GM19452 (cell line): ENCODE measurements at regions not wholly inside any gene's neighbourhood (a gene's known extent, or its start where the extent isn't known, plus 50 kb on each side); places are given as distances from the start of the nearest gene placed in this dataset.

Experiments
- ATAC-seq: cut with Tn5 transposase; IDR thresholded peaks from one replicate; pipeline ENCODE4 v1.9.1; 2021; ENCODE audit not compliant: unreplicated experiment

DNA sequence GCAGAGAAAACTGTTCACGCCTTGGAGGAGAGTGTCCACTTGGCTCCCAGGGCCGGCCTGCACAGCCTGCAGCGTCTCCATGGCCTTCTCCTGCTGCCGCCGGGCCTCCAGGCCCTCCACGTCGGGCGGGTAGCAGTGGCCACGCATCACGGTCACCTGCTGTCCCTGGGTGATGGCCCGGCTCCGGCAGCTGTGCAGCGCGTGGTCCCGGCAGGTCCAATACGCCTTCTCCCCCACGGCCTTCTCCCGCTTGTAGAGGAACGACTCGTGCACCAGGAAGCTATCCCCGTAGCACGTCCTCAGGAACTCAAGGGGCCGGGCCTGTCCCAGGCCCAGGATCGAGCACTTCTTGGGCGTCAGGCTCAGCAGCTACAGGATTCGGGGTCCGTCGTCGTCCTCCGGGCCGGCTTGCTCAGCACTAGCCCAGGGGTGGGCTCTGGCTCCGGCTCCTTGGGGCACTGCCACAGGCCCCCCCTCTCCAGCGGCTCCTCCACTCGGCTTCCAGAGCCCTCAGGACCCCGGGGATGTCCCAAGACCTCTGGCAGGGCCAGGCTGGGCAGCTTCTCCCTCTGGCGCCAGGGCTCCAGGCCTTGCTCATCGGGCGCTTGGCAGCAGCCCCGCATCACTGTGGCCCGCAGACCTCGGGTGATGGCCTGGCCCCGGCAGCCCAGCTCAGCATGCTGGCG lies 83.6 kb upstream of the FXR1 start:
- ATAC-seq, result no peak

GRCh38 chr3:180829409-180830405 lies 82.8 kb upstream of the FXR1 start:
- no peak for ATAC-seq

DNA sequence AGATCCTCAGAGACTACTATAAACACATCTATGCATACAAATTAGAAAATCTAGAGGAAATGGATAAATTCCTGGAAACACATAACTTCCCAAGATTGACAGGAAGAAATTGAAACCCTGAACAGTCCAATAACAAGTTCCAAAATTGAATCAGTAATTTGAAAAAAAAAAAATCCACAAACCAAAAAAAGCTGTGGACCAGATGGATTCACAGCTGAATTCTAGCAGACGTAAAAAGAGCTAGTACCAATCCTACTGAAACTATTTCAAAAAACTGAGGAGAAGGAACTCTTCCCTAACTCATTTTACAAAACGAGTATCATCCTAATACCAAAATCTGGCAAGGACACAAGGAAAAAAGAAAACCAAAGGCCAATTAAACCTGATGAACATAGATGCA lies 77.0 kb upstream of the FXR1 start:
- ATAC-seq, result no peak

DNA sequence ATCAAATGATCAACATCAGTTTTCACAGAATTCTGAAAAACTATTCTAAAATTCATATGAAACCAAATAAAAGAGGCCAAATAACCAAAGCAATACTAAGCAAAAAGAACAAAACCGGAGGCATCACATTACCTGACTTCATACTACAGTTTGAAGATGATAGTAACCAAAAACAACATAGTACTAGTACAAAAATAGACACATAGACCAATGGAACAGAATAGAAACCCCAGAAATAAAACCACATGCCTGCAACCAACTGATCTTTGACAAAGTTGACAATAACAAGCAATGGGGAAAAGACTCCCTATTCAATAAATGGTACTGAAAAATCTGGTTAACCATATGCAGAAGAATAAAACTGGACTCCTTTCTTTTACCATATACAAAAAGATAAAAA lies 75.7 kb upstream of the FXR1 start:
- ATAC-seq, result no peak

- ATAC-seq, result no peak
These were observed 57.6 kb upstream of the FXR1 start for GRCh38 chr3:180854887-180855286.

DNA sequence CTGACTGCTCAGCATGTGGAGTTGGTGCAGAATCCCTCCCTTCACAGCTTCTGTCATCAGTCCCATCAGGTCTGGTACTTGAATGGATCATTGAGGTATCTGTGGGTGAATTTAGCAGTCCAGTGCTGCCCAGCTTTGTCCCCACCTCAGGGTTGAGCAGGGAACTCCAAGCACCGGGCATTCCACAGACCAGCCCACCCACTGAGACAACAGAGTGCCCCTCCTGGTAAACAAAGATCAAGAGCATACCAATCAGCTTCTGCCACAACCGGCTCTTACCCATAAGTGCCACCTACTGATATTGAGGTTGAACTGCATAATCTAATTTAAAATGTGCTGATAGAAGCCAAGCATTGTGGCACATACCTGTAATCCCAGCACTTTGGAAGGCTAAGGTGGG lies 57.1 kb upstream of the FXR1 start:
- peak; percentile 60 for ATAC-seq

- ATAC-seq, result no peak
These were observed 56.5 kb upstream of the FXR1 start for GRCh38 chr3:180855956-180856355.

GRCh38 chr3:180860180-180860858 lies 52.2 kb upstream of the FXR1 start:
- no peak for ATAC-seq
